Adrenal gland (tissue), 5 donors: ENCODE measurements at regions not wholly inside any gene's neighbourhood (a gene's known extent, or its start where the extent isn't known, plus 50 kb on each side); places are given as distances from the start of the nearest gene placed in this dataset.

ENCODE experiments used
- CTCF ChIP-seq, 6 experiments: fragments of 450-650 bp in 4 of 6; fragments of 200-600 bp in 2 of 6; sonication (generic) in 1 of 6; IDR thresholded peaks; 1 replicate in 5 of 6; 2 replicates in 1 of 6; pipeline versions ENCODE4 v1.5.1 to v1.8.0; 2016 to 2021; ENCODE audit warnings: antibody characterized with exemption in 6 of 6, mild to moderate bottlenecking in 2 of 6, moderate library complexity in 1 of 6
- POLR2A ChIP-seq, 2 donors: fragments of 450-650 bp; IDR thresholded peaks; one replicate each; pipeline ENCODE4 v1.6.1; 2017; ENCODE audit warnings: antibody characterized with exemption in 2 of 2, mild to moderate bottlenecking in 2 of 2, moderate library complexity in 1 of 2
- donor health status: DM: no; HTN: no; CAD: no.

DNA sequence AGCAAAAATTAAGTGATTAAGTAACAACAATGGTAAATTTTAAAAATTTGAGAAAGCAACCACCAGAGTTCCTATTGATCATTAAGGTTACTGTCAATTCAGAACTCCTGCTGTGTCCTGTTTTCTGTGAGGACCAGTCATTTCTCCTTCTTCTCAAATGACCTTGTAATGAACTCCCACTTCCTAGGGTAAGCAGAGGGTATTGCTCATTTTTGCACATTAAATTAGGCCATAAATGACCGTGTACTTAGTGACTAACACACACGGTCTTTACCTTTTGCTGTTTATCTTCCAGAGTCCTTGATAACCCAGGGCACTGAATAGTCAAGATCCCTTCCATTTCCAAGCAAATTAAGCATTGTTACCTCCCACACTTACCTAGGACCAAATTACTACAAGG, 227.5 kb upstream of the LYPLAL1 start:
- TF ChIP-seq CTCF (IDR thresholded peaks at IDR 0.05) (no peak), POLR2A (IDR thresholded peaks at IDR 0.05) (no peak)
